Large intestine (tissue), 3 donors: ENCODE measurements at regions not wholly inside any gene's neighbourhood (a gene's known extent, or its start where the extent isn't known, plus 50 kb on each side); places are given as distances from the start of the nearest gene placed in this dataset.

Source experiments
- DNase-seq, 2 donors: peaks; one replicate each; pipeline versions ENCODE4 v3.0.0 to v3.0.0-alpha.2; 2013
- H3K27ac ChIP-seq: one replicate; pipeline ENCODE4 v1.5.1; 2013; ENCODE audit warnings: low read length
- H3K27me3 ChIP-seq: 2 replicates; pipeline ENCODE4 v1.6.1; 2013; ENCODE audit warnings: low read length; ENCODE audit not compliant: control insufficient read depth, insufficient read depth
- H3K36me3 ChIP-seq: 2 replicates; pipeline ENCODE4 v1.6.1; 2013; ENCODE audit warnings: low read length; ENCODE audit not compliant: control insufficient read depth, insufficient read depth
- H3K4me1 ChIP-seq: one replicate; pipeline ENCODE4 v1.6.1; 2013; ENCODE audit warnings: low read length; ENCODE audit not compliant: control insufficient read depth, insufficient read depth
- H3K4me3 ChIP-seq: one replicate; pipeline ENCODE4 v1.5.1; 2013; ENCODE audit warnings: low read length
- H3K9me3 ChIP-seq: one replicate; pipeline ENCODE4 v1.6.1; 2013; ENCODE audit warnings: mild to moderate bottlenecking, low read depth, low read length, moderate library complexity; ENCODE audit not compliant: control insufficient read depth
- WGBS: methylation state at CpG from one replicate; pipeline ENCODE4 v1.1.5; 2013; ENCODE audit warnings: low lambda C conversion rate; ENCODE audit not compliant: insufficient coverage; 5-methylcytosine and 5-hydroxymethylcytosine counted together

GRCh38 chr7:77466450-77466849, 50.3 kb upstream of the GSAP start:
- H3K4me3 ChIP-seq, result no peak overlapping the region
- no peaks in the 10 kb centered on the region for H3K9me3 ChIP-seq
- no peaks in the 10 kb centered on the region for H3K4me1 ChIP-seq
- DNase-seq, result no peak
- no peak overlapping the region for H3K27ac ChIP-seq
- no peaks in the 10 kb centered on the region for H3K27me3 ChIP-seq
- WGBS, result 80% methylated on average over 1 of the region's 1 CpG
- no peaks in the 10 kb centered on the region for H3K36me3 ChIP-seq
